ENCODE measurements at regions not wholly inside any gene's neighbourhood (a gene's known extent, or its start where the extent isn't known, plus 50 kb on each side); places are given as distances from the start of the nearest gene placed in this dataset.

GRCh38 chr4:134324179-134324578 is 122.6 kb upstream of the PABPC4L start:
- TF ChIP-seq CTCF (IDR thresholded peaks at IDR 0.05; ENCODE audit: insufficient read depth, low read length, poor library complexity, severe bottlenecking) (no peak), EZH2phosphoT487 (conservative IDR thresholded peaks at IDR 0.05; ENCODE audit: low read length) (no peak)

Measured in SU-DHL-6 (cell line).